HUES6 (cell line): ENCODE measurements at regions not wholly inside any gene's neighbourhood (a gene's known extent, or its start where the extent isn't known, plus 50 kb on each side); places are given as distances from the start of the nearest gene placed in this dataset.
"Not testable (repeated sequence)": the region's sequence is repeated elsewhere in the genome, so short reads cannot be mapped to it uniquely, and the experiment has no call there.

Experiments used
- H3K27ac ChIP-seq: 2 replicates; pipeline ENCODE4 v1.7.0; 2013; ENCODE audit warnings: low read depth, mild to moderate bottlenecking, low read length, inconsistent platforms
- H3K27me3 ChIP-seq: 2 replicates; pipeline ENCODE4 v1.6.1; 2013; ENCODE audit warnings: low read length; ENCODE audit not compliant: control insufficient read depth, insufficient read depth
- H3K36me3 ChIP-seq: 2 replicates; pipeline ENCODE4 v1.6.1; 2013; ENCODE audit warnings: low read length; ENCODE audit not compliant: control insufficient read depth, insufficient read depth
- H3K4me1 ChIP-seq: 2 replicates; pipeline ENCODE4 v1.6.1; 2013; ENCODE audit warnings: low read length; ENCODE audit not compliant: control insufficient read depth, insufficient read depth
- H3K4me3 ChIP-seq: 2 replicates; pipeline ENCODE4 v1.5.1; 2013; ENCODE audit warnings: low read depth, low read length
- H3K9ac ChIP-seq: one replicate; pipeline ENCODE4 v1.6.1; 2013; ENCODE audit warnings: mild to moderate bottlenecking, low read length
- H3K9me3 ChIP-seq: 2 replicates; pipeline ENCODE4 v1.6.1; 2013; ENCODE audit warnings: low read depth, low read length; ENCODE audit not compliant: control insufficient read depth, insufficient read depth

DNA sequence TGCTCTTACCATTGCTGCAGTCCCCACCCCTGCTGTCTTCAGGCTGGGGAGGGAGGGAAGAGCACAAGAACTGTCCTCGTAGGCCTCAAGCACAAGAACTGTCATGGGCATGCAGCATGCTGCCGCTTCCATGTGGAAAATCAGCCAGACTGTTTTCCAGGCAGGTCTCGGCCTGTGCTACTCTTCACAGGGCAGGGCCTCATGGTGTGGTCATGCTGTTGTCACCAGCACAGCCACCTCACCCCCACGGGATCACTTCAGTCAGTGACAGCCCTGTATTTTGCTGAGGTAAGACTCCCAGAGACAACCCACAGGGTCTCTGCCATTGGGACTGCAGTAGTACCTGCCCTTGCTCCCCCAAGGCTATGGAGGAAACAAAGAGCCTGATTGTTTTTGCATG is 205.3 kb downstream of the NAP1L3 start:
- H3K4me1 ChIP-seq, result no peaks in the 10 kb centered on the region
- no peak overlapping the region for H3K4me3 ChIP-seq
- no peak overlapping the region for H3K9ac ChIP-seq
- no peaks in the 10 kb centered on the region for H3K27me3 ChIP-seq
- no peaks in the 10 kb centered on the region for H3K9me3 ChIP-seq
- no peak overlapping the region for H3K27ac ChIP-seq
- no peaks in the 10 kb centered on the region for H3K36me3 ChIP-seq

DNA sequence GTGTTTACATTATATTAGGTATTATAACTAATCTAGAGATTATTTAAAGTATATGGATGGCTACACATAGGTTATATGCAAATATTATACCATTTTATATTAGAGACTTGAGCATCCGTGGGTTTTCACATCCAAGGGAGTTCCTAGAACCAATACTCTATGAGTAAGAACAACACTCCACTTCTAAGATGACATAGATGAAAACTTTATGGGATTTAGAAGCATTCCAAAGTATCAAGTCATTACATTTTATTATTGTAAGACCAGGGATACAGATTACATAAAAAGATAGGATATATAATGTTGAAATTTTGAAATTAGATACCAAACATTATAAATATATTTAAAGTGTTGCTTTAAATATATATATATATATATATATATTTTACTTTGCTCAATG is 207.0 kb downstream of the NAP1L3 start:
- Histone ChIP-seq H3K4me3 (no peak overlapping the region), H3K27ac (no peak overlapping the region), H3K4me1 (no peaks in the 10 kb centered on the region), H3K27me3 (no peaks in the 10 kb centered on the region), H3K9ac (no peak overlapping the region), H3K9me3 (no peaks in the 10 kb centered on the region), H3K36me3 (no peaks in the 10 kb centered on the region)

DNA sequence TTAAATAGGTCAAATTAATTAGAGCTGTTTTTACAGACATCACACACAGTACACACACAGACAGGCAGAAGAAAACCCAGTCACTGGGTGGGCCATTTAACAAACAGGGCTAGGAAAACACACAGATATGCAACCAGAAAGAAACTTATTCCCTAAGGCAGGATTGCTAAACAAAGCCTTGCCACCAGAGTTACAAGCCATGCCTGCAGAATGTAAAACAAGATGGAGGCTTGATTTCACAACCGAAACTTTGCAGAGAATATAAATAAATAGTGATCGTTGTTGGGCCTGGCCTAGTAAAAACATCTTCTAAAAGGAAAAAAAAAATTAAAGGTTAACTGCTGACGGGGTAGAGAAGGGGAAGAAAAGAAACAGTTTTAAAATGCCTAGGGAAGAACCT is 212.3 kb downstream of the NAP1L3 start:
- H3K9ac ChIP-seq, result no peak overlapping the region
- H3K27me3 ChIP-seq, result no peaks in the 10 kb centered on the region
- no peaks in the 10 kb centered on the region for H3K36me3 ChIP-seq
- H3K4me1 ChIP-seq, result no peaks in the 10 kb centered on the region
- H3K9me3 ChIP-seq, result peaks cover 7% of the 10 kb centered on the region; the same call in 1 of the 2 replicates
- no peak overlapping the region for H3K27ac ChIP-seq
- no peak overlapping the region for H3K4me3 ChIP-seq

DNA sequence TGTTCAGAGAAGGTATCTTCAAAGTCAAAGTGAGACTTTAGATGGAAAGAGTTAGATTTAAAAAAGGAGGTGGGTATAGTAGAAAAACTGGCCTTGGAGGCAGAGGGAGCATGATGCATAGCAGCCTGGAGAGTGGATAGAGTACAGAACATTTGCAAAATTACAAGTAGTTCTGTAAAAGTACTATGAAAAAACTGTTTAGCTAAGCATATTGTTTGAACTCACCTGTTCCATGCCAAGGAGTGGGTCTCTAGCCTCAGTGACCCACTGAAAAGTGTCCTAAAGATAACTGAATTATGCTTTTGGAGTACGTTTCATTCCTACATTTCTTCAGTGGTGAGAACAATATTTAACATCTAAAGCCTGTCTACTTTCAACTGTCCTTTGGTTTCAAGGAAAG is 218.9 kb downstream of the NAP1L3 start:
- H3K4me3 ChIP-seq, result no peak overlapping the region
- H3K27me3 ChIP-seq, result no peaks in the 10 kb centered on the region
- H3K9ac ChIP-seq, result no peak overlapping the region
- no peak overlapping the region for H3K27ac ChIP-seq
- H3K36me3 ChIP-seq, result no peaks in the 10 kb centered on the region
- peaks cover 4% of the 10 kb centered on the region; the same call in 1 of the 2 replicates for H3K9me3 ChIP-seq
- no peaks in the 10 kb centered on the region for H3K4me1 ChIP-seq

DNA sequence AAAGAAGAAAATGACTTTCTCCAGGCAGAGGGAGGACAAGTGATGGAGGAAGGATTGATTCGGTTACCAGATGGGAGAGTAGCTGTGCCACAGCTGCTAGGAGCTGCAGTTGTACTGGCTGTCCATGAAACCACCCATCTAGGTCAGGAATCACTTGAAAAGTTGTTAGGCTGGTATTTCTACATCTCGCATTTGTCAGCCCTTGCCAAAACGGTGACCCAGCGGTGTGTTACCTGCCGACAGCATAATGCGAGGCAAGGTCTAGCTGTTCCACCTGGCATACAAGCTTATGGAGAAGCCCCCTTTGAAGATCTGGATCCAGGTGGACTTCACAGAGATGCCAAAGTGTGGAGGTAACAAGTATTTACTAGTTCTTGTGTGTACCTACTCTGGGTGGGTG is 238.7 kb downstream of the NAP1L3 start:
- H3K9ac ChIP-seq, H3K27ac ChIP-seq, H3K27me3 ChIP-seq, H3K36me3 ChIP-seq, H3K9me3 ChIP-seq, H3K4me1 ChIP-seq, H3K4me3 ChIP-seq: not testable (repeated sequence)

DNA sequence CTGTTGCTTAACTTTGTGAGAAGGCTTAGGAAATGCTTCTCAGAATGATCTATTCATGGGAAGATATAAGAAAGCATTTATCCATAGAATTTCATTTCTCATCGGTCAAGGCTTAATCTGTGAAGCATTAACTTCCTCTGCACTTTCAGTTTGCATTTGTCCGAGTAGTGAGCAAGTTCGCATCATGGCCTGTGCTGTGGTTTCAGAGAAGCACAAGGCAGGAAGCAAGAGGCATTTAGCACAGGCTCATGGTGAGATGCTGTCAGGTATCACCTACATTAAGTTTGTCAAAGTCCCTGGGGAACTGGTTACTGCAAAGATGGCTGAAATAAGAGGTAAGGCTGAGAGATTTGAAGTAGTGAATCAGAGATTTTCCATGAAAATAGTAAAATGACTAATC is 244.9 kb downstream of the NAP1L3 start:
- Histone ChIP-seq H3K27ac (no peak overlapping the region), H3K27me3 (no peaks in the 10 kb centered on the region), H3K4me1 (no peaks in the 10 kb centered on the region), H3K4me3 (no peak overlapping the region), H3K9me3 (no peaks in the 10 kb centered on the region), H3K9ac (no peak overlapping the region), H3K36me3 (no peaks in the 10 kb centered on the region)

DNA sequence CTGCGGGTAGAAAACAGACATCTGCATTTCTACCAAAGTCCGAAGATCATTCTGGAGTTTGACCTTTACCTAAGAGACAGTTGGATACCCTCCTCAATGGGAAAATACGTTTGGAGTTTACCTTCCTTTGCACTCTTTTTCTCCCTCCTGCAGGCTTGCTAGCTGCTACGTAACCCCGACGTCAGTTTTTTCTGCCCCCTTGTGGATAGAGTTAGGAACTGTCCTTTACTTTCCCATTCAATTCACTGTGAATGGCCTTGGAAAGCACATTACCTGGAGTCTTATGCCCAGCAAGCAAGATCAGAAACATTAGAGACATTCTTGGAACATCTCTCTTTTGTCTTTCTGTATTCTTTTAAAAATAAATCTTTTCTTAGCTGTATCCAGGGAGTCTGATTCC is 250.7 kb downstream of the NAP1L3 start:
- Histone ChIP-seq H3K4me1 (peaks cover 17% of the 10 kb centered on the region), H3K9ac (no peak overlapping the region), H3K27me3 (no peaks in the 10 kb centered on the region), H3K4me3 (no peak overlapping the region), H3K36me3 (no peaks in the 10 kb centered on the region), H3K27ac (no peak overlapping the region), H3K9me3 (no peaks in the 10 kb centered on the region)

DNA sequence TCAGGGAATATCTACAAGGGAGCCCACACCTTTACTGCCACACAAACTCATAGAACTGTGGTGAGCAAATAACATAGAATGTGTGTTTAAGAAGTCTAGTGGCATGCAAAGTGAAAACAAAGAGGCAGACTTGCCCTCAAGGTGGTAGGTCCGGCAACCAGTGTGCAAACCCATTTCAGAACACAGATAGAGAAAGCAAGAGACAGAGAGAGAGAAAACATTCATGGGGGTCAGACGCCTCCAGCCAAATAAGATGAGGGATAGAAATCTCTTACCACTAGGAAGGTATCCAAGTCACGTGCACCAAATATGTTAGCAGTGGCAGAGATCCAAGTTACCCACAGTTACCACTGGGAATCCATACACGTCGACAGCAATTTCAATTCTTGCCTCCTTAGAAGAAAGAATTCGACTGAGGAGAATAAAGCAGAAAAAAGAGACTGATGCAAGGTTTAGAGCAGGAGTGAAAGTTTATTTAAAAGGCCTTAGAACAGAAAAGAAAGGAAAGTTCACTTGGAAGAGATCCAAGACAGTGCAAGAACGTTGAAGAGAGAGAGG is 252.8 kb downstream of the NAP1L3 start:
- Histone ChIP-seq H3K4me1 (peaks cover 17% of the 10 kb centered on the region), H3K9ac (no peak overlapping the region), H3K27ac (no peak overlapping the region), H3K4me3 (no peak overlapping the region), H3K9me3 (no peaks in the 10 kb centered on the region), H3K36me3 (no peaks in the 10 kb centered on the region), H3K27me3 (no peaks in the 10 kb centered on the region)

DNA sequence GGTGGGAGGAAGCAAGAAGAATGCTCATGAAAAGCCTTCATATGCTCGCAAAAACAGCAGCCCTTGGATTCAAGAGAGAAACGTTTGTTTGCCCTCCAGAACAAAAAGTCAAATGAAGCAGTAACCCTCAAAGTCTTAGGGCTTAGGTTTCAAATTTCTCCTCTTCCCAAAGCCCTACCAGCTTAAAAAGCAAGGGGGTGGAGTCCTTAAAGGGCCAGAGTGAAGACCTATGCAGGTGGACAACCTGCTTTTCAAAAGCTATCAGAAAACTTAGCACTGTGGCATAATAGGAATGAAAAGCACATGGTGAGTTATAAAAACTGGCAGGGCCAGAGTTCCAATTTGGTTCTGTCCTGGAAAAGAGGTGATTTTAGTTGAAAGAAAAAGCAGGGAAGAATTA is 253.3 kb downstream of the NAP1L3 start:
- Histone ChIP-seq H3K4me3 (no peak overlapping the region), H3K36me3 (no peaks in the 10 kb centered on the region), H3K27me3 (no peaks in the 10 kb centered on the region), H3K4me1 (peaks cover 17% of the 10 kb centered on the region), H3K9ac (no peak overlapping the region), H3K9me3 (no peaks in the 10 kb centered on the region), H3K27ac (no peak overlapping the region)

DNA sequence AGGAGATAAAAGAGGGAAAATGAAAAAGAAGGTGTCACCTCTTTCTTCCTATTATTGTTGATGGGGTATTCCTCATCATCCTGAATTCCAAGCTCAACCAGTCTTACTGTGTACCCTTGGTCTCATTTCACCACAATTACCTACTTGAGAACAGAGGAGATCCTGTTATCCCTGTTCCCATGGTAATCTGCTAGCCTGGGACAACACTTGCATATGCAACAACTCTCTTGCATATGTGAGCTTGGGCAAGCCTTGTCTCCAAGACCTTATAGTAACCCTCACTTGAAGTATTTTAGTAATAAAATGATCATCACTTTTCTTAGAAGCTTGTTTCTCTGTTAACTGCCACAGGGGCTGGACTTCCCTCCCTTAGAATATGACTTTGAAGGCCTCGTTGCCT is 253.7 kb downstream of the NAP1L3 start:
- Histone ChIP-seq H3K27ac (no peak overlapping the region), H3K4me3 (no peak overlapping the region), H3K36me3 (no peaks in the 10 kb centered on the region), H3K4me1 (peaks cover 17% of the 10 kb centered on the region), H3K27me3 (no peaks in the 10 kb centered on the region), H3K9me3 (no peaks in the 10 kb centered on the region), H3K9ac (no peak overlapping the region)

DNA sequence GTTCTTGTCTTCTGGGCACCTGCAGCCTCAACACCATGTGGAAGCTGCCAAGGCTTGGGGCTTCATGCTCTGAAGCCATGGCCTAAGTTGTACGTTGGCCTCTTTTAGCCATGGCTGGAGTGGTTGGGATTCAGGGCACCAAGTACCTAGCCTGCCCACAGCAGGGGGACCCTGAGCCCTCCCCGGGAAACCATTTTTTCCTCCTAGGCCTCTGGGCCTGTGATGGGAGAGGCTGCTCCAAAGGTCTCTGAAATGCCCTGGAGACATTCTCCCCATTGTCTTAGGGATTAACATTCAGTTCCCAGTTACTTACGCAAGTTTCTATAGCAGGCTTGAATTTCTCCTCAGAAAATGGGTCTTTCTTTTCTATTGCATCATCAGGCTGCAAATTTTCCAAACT is 269.3 kb downstream of the NAP1L3 start:
- H3K4me3 ChIP-seq, result no peak overlapping the region
- no peaks in the 10 kb centered on the region for H3K27me3 ChIP-seq
- peaks cover 48% of the 10 kb centered on the region for H3K9me3 ChIP-seq

DNA sequence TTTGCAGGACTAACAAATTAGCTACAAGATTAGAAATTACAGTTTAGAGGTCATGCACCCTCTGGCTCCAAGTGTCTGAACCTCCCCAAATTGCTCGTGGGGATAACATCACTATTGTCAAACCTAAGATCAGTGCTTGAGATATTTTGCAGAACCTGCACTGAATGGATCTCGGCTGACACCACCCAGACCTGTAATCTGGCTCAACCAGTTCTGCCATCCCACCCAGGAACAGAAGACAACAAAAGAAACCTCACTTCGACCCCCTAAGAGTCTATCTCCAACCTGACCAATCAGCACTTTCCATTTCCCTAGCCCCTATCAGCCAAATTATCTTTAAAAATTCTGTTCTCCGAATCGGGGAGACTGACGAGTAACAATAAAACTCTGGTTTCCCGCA is 318.7 kb downstream of the NAP1L3 start:
- Histone ChIP-seq H3K27ac (no peak overlapping the region), H3K9ac (no peak overlapping the region), H3K4me1 (peaks cover 9% of the 10 kb centered on the region), H3K9me3 (peaks cover 4% of the 10 kb centered on the region; the same call in 1 of the 2 replicates), H3K27me3 (no peaks in the 10 kb centered on the region), H3K36me3 (no peaks in the 10 kb centered on the region), H3K4me3 (no peak overlapping the region)

More for the DNA sequence above, 269.3 kb downstream of the NAP1L3 start:
- Histone ChIP-seq H3K9ac (no peak overlapping the region), H3K4me1 (no peaks in the 10 kb centered on the region), H3K36me3 (no peaks in the 10 kb centered on the region), H3K27ac (no peak overlapping the region)
